Loucy (cell line): ENCODE measurements at regions not wholly inside any gene's neighbourhood (a gene's known extent, or its start where the extent isn't known, plus 50 kb on each side); places are given as distances from the start of the nearest gene placed in this dataset.

Experiments used
- H2AFZ ChIP-seq: fragments of 200-600 bp; sonication (generic); 2 replicates; pipeline ENCODE4 v1.6.0; 2016; ENCODE audit warnings: antibody characterized with exemption, mild to moderate bottlenecking, low read length, moderate library complexity
- H3F3A ChIP-seq: fragments of 200-600 bp; 2 replicates; pipeline ENCODE4 v1.6.0; 2016; ENCODE audit warnings: antibody characterized with exemption, low read depth, mild to moderate bottlenecking
- H3K27me3 ChIP-seq: fragments of 200-600 bp; sonication (generic); 2 replicates; pipeline ENCODE4 v1.6.1; 2014; ENCODE audit warnings: low read length, mild to moderate bottlenecking; ENCODE audit not compliant: insufficient read depth, poor library complexity, severe bottlenecking
- H3K36me3 ChIP-seq: fragments of 200-600 bp; sonication (generic); 2 replicates; pipeline ENCODE4 v1.6.1; 2016; ENCODE audit warnings: low read length; ENCODE audit not compliant: insufficient read depth
- H3K4me1 ChIP-seq: fragments of 200-600 bp; sonication (generic); 2 replicates; pipeline ENCODE4 v1.5.1; 2014; ENCODE audit warnings: low read length, mild to moderate bottlenecking; ENCODE audit not compliant: insufficient read depth, poor library complexity, severe bottlenecking
- H3K4me2 ChIP-seq: fragments of 200-600 bp; sonication (generic); 2 replicates; pipeline ENCODE4 v1.6.0; 2014; ENCODE audit warnings: antibody characterized with exemption, low read length, low read depth, mild to moderate bottlenecking; ENCODE audit not compliant: poor library complexity, severe bottlenecking
- H3K4me3 ChIP-seq: fragments of 200-600 bp; sonication (generic); 2 replicates; pipeline ENCODE4 v1.5.1; 2014; ENCODE audit warnings: low read length, mild to moderate bottlenecking, mixed read lengths; ENCODE audit not compliant: poor library complexity, severe bottlenecking
- H3K79me2 ChIP-seq: fragments of 200-600 bp; sonication (generic); 2 replicates; pipeline ENCODE4 v1.6.1; 2014; ENCODE audit warnings: low read length; ENCODE audit not compliant: insufficient read depth
- H3K9ac ChIP-seq: fragments of 200-600 bp; sonication (generic); 2 replicates; pipeline ENCODE4 v1.6.0; 2014; ENCODE audit warnings: mild to moderate bottlenecking, low read depth, low read length, moderate library complexity; ENCODE audit not compliant: poor library complexity, severe bottlenecking
- H3K9me2 ChIP-seq: fragments of 200-600 bp; sonication (generic); replicated peaks from 2 replicates; pipeline ENCODE4 v1.6.1; 2016; ENCODE audit warnings: low read depth, low read length, mixed read lengths
- H3K9me3 ChIP-seq: fragments of 200-600 bp; sonication (generic); 2 replicates; pipeline ENCODE4 v1.6.1; 2014; ENCODE audit warnings: mild to moderate bottlenecking, antibody characterized with exemption, low read length, low read depth; ENCODE audit not compliant: insufficient read depth
- H4K20me1 ChIP-seq: fragments of 200-600 bp; sonication (generic); 2 replicates; pipeline ENCODE4 v1.6.0; 2014; ENCODE audit warnings: antibody characterized with exemption, low read length, mild to moderate bottlenecking; ENCODE audit not compliant: insufficient read depth, poor library complexity, severe bottlenecking
- CTCF ChIP-seq: fragments of 200-600 bp; sonication (generic); conservative IDR thresholded peaks from 2 replicates; pipeline ENCODE4 v1.5.1; 2014; ENCODE audit warnings: mild to moderate bottlenecking, antibody characterized with exemption, low read length
- EZH2phosphoT487 ChIP-seq: fragments of 200-600 bp; IDR thresholded peaks from 2 replicates; pipeline ENCODE4 v1.6.1; 2018; ENCODE audit warnings: antibody characterized with exemption, mild to moderate bottlenecking, moderate library complexity, borderline replicate concordance

- no peaks in the 10 kb centered on the region for H4K20me1 ChIP-seq
- no peaks in the 10 kb centered on the region for H3F3A ChIP-seq
- H3K79me2 ChIP-seq = no peaks in the 10 kb centered on the region
- H2AFZ ChIP-seq = no peak overlapping the region
- H3K27me3 ChIP-seq = no peaks in the 10 kb centered on the region
- no peak overlapping the region for H3K4me3 ChIP-seq
- H3K4me1 ChIP-seq = no peaks in the 10 kb centered on the region
- TF ChIP-seq CTCF (no peak), EZH2phosphoT487 (no peak)
- H3K9me3 ChIP-seq = no peaks in the 10 kb centered on the region
- no peaks in the 10 kb centered on the region for H3K36me3 ChIP-seq
- no peak overlapping the region for H3K4me2 ChIP-seq
- H3K9ac ChIP-seq = no peak overlapping the region
- H3K9me2 ChIP-seq = no peaks in the 10 kb centered on the region
Observed at GRCh38 chr2:17069564-17069963, 403.9 kb upstream of the CYRIA start.

GRCh38 chr2:17068021-17068420 is 402.4 kb upstream of the CYRIA start:
- Histone ChIP-seq H3K4me3 (no peak overlapping the region), H3K9me2 (no peaks in the 10 kb centered on the region), H3K27me3 (no peaks in the 10 kb centered on the region), H3F3A (no peaks in the 10 kb centered on the region), H3K79me2 (no peaks in the 10 kb centered on the region), H3K36me3 (no peaks in the 10 kb centered on the region), H4K20me1 (no peaks in the 10 kb centered on the region), H3K4me1 (no peaks in the 10 kb centered on the region), H2AFZ (no peak overlapping the region), H3K9me3 (no peaks in the 10 kb centered on the region), H3K9ac (no peak overlapping the region), H3K4me2 (no peak overlapping the region)
- TF ChIP-seq CTCF (no peak), EZH2phosphoT487 (no peak)

GRCh38 chr2:17065536-17065935 is 399.9 kb upstream of the CYRIA start:
- Histone ChIP-seq H3K27me3 (no peaks in the 10 kb centered on the region), H3K4me3 (no peak overlapping the region), H3F3A (no peaks in the 10 kb centered on the region), H3K9ac (no peak overlapping the region), H3K36me3 (no peaks in the 10 kb centered on the region), H4K20me1 (no peaks in the 10 kb centered on the region), H3K9me3 (no peaks in the 10 kb centered on the region), H3K4me1 (no peaks in the 10 kb centered on the region), H3K9me2 (no peaks in the 10 kb centered on the region), H2AFZ (no peak overlapping the region), H3K79me2 (no peaks in the 10 kb centered on the region), H3K4me2 (no peak overlapping the region)
- no peak for TF ChIP-seq CTCF
- no peak for TF ChIP-seq EZH2phosphoT487
